Activated T-cell treated with anti-CD3 and anti-CD28 coated beads, Interleukin-2, amount 50 U/mL, for 24 hours (primary cell): ENCODE measurements at regions not wholly inside any gene's neighbourhood (a gene's known extent, or its start where the extent isn't known, plus 50 kb on each side); places are given as distances from the start of the nearest gene placed in this dataset.
"Not testable (repeated sequence)": the region's sequence is repeated elsewhere in the genome, so short reads cannot be mapped to it uniquely, and the experiment has no call there.

Experiments used
- DNase-seq: peaks from one replicate; pipeline ENCODE4 v3.0.0-alpha.2; 2020
- H3K27ac Mint-ChIP-seq: 2 replicates; pipeline ENCODE4 v1.8.0; 2020; ENCODE audit warnings: mild to moderate bottlenecking, mixed read lengths
- H3K27me3 Mint-ChIP-seq: 2 replicates; pipeline ENCODE4 v1.8.0; 2020; ENCODE audit warnings: mixed read lengths
- H3K36me3 Mint-ChIP-seq: 2 replicates; pipeline ENCODE4 v1.8.0; 2020; ENCODE audit warnings: low read depth, mixed read lengths
- H3K4me1 Mint-ChIP-seq: 2 replicates; pipeline ENCODE4 v1.8.0; 2020; ENCODE audit warnings: low read depth, mixed read lengths
- H3K4me3 Mint-ChIP-seq: 2 replicates; pipeline ENCODE4 v1.8.0; 2020; ENCODE audit warnings: mild to moderate bottlenecking, moderate library complexity, mixed read lengths
- H3K9me3 Mint-ChIP-seq: 2 replicates; pipeline ENCODE4 v1.8.0; 2020; ENCODE audit warnings: mixed read lengths

DNA sequence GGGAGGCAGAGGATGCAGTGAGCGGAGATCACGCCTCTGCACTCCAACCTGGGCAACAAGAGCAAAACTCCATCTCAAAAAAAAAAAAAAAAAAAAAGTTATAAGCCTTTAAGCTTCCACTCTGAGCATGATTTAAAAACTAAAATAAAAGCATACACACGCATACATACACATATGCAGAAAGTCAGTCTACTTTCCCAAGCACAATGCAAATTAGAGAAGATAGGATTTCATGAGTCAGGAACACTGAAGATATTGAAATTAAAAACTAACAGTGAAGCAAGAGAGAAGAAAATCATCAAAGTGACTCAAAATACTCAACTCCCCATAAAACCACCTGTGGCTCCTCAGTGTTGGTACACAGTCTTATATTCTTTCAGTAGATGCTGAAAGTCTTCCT lies 1009.5 kb upstream of the WWC1 start:
- no peaks in the 10 kb centered on the region for H3K36me3 Mint-ChIP-seq
- H3K4me1 Mint-ChIP-seq = no peaks in the 10 kb centered on the region

DNA sequence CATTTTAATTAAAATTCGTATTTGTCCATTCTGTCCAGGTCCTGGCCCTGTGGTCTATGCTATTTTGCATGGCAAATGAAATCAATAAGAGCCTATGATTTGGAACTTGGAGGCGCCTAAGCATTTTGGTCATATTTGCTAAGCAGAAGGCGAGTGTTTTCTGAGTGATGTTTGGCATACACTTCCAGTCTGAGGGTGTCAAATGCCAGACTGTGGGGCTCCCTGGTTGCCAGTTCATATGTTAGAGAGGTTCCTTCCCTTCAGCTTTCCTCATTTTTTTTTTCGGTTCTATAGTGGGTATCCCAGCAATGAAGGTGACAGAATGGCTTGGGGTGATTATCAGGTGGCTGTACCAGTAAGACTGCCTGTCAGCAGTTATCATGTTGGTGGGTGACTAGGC lies 1007.8 kb upstream of the WWC1 start:
- no peak overlapping the region for H3K27ac Mint-ChIP-seq
- H3K36me3 Mint-ChIP-seq = no peaks in the 10 kb centered on the region
- no peaks in the 10 kb centered on the region for H3K27me3 Mint-ChIP-seq
- peaks cover 2% of the 10 kb centered on the region for H3K9me3 Mint-ChIP-seq
- DNase-seq = no peak
- no peak overlapping the region for H3K4me3 Mint-ChIP-seq
- no peaks in the 10 kb centered on the region for H3K4me1 Mint-ChIP-seq

More for the DNA sequence above, 1009.5 kb upstream of the WWC1 start:
- no peak for DNase-seq
- Mint-ChIP-seq H3K9me3 (peaks cover 2% of the 10 kb centered on the region), H3K4me3 (no peak overlapping the region), H3K27me3 (no peaks in the 10 kb centered on the region), H3K27ac (no peak overlapping the region)

DNA sequence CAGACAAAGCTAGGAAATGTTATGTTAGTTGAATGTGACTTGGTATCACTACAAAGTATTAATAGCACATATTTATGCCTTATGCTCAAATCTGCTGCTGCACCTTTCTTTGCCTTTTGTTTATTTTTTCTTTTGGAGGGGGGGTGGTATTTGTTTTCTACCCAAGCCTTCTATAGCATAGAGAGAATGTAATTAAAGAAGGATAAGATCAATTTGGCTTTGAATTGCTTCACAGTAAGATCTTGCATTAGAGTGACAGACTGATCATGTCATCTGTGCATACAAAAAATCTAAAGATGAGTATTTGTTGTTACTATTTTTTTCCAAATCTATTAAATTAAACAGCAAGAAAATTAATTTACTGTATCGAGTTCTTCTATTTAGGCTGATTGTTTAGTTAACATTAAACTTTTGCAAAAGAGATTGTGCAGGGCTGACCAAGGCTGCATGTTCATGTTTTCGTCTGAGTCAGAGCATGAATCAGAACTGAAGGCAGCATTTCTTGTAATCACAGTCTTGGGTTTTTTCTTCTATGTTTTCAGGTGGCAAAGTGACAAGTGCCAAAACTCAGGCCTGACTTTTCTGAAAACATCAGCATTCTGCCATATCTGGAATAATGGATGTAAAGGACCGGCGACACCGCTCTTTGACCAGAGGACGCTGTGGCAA lies 1007.1 kb upstream of the WWC1 start:
- no peaks in the 10 kb centered on the region for H3K27me3 Mint-ChIP-seq
- no peak overlapping the region for H3K27ac Mint-ChIP-seq
- no peaks in the 10 kb centered on the region for H3K36me3 Mint-ChIP-seq
- H3K4me1 Mint-ChIP-seq = no peaks in the 10 kb centered on the region
- peaks cover 2% of the 10 kb centered on the region for H3K9me3 Mint-ChIP-seq
- no peak for DNase-seq
- no peak overlapping the region for H3K4me3 Mint-ChIP-seq

DNA sequence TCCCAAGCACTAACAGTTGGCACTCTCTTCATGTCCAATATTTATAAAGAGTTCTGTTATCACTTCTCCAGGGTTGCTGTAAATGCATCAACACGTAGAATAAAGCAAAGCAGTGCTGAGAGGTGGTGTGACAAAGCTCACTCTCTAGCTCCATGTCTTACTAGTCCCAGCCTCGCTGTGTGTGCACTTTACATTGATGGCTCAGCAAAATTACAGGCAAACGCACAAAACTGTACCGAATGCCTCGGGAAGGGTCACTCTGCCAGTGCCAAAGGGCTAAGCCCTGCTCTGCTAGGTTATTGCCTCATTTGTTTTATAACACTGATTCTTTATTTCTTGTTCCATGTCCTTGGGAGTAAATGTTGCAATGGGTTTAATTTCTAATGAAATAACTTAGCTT lies 1005.9 kb upstream of the WWC1 start:
- Mint-ChIP-seq H3K27me3 (no peaks in the 10 kb centered on the region), H3K4me3 (no peak overlapping the region), H3K36me3 (no peaks in the 10 kb centered on the region), H3K4me1 (no peaks in the 10 kb centered on the region), H3K27ac (no peak overlapping the region), H3K9me3 (no peaks in the 10 kb centered on the region)
- no peak for DNase-seq

DNA sequence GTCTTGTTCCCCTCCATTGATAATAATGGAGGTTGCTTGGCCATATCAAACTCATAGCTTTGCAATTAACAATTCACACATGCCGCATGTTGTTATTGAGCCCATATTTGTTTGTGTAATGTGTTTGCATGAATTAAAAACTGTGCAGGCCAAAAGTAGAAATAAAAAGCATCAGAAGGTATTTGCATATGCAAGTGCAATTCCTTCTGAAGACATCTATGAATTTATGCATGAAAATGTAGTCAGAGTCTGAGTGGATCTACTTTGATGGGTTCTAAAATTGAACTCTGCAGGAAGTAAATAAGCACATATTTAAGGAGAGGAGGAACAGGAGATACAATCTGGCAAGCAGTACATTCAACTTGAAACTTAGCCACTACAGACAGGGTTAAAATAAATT lies 1004.6 kb upstream of the WWC1 start:
- Mint-ChIP-seq H3K9me3 (no peaks in the 10 kb centered on the region), H3K4me3 (no peak overlapping the region), H3K27ac (no peak overlapping the region), H3K4me1 (no peaks in the 10 kb centered on the region), H3K27me3 (no peaks in the 10 kb centered on the region), H3K36me3 (no peaks in the 10 kb centered on the region)
- DNase-seq = no peak

DNA sequence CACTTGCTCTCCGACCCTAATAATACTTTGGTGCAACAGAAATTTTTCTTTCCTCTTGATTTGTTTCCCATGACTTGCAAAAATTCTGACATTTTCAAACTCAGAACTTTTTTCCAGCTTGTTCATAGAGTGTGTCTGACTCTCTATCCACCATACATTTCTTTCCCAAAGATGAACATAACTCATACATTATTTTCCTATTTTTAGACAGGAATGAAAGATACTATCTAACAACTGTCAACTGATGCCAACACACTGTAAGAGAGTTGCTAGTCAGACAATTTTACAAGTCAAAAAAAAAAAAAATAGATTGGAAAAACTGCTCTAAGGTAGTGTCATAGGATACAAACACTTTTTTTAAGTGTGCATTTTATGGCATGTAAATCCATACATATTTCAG lies 1001.0 kb upstream of the WWC1 start:
- no peaks in the 10 kb centered on the region for H3K4me1 Mint-ChIP-seq
- H3K27me3 Mint-ChIP-seq = no peaks in the 10 kb centered on the region
- no peaks in the 10 kb centered on the region for H3K36me3 Mint-ChIP-seq
- no peak for DNase-seq
- peaks cover 3% of the 10 kb centered on the region for H3K9me3 Mint-ChIP-seq
- no peak overlapping the region for H3K4me3 Mint-ChIP-seq
- H3K27ac Mint-ChIP-seq = no peak overlapping the region

DNA sequence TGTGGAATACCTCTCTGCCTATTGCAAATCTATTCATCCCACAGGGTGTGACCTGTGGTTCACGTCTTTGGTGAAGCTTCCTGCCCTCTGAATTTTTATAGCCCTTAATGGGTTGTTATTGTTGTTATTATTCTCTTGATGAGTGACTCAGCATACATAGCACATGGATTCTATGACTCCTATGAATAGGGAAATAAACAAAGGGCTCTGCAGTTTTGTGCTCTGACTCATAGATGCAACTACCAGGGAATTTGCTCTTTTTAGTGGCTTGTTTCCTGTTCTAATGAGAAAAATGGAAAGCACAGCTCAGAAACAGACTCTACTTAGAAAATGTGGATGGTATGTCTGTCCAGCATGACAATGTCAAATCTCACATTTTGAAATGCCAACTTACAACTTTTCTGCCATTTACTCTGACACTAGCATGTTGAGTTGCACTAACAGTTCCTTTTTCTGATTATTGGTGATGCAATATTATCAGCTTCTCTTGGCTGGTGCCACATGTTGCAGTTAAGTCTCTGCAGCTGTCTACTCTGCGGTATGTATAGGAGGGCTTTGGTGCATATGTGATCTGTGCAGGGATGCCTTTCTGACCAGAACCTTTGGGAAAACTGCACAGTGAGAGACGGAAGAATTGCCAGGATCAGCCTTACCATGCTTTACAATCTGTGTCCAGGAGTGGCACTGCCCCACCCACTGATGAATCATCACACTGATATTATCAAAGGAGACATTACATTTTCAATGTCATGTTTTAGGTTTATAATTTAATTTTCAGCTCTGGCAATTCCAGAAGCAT lies 996.4 kb upstream of the WWC1 start:
- H3K4me1 Mint-ChIP-seq = no peaks in the 10 kb centered on the region
- H3K27me3 Mint-ChIP-seq = no peaks in the 10 kb centered on the region
- H3K4me3 Mint-ChIP-seq = no peak overlapping the region
- no peaks in the 10 kb centered on the region for H3K36me3 Mint-ChIP-seq
- DNase-seq = no peak
- H3K27ac Mint-ChIP-seq = no peak overlapping the region
- peaks cover 6% of the 10 kb centered on the region for H3K9me3 Mint-ChIP-seq

DNA sequence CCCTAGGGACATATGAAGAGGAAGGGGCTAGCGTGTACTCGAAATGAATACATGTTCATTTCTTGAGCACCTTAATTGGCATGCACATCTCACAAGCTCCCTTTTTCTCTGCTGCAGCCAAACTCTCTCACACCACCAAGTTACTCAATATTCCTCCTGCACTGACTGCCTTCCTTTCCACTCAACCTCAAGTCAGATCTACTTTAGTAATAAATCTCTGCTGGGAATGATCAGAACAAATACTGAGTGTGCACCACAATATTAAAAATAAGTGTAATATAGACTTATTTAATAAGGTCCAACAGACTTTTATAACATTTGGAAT lies 995.8 kb upstream of the WWC1 start:
- Mint-ChIP-seq H3K4me3 (no peak overlapping the region), H3K9me3 (peaks cover 6% of the 10 kb centered on the region), H3K36me3 (no peaks in the 10 kb centered on the region), H3K27ac (no peak overlapping the region), H3K27me3 (no peaks in the 10 kb centered on the region), H3K4me1 (no peaks in the 10 kb centered on the region)
- DNase-seq = no peak

DNA sequence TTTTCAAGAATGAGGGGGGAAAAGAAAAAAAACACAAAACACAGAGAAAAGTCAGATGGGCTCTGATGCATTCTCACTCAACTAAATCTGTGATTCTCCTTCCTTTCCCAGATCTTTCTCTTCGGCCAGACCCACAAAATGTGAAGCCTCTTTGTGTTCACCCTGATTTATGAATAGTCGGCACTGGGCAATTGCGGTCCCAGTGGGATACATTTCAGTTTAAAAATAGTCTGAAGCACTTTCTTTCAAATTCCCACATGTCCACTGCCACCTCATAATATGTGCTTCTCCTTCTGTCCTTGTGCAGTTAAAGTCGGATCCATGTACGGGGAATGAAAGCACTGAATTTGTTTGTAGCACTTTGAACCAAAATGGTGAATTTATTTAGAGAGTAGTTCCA lies 995.4 kb upstream of the WWC1 start:
- Mint-ChIP-seq H3K4me3 (no peak overlapping the region), H3K27me3 (no peaks in the 10 kb centered on the region), H3K9me3 (peaks cover 6% of the 10 kb centered on the region), H3K27ac (no peak overlapping the region), H3K36me3 (no peaks in the 10 kb centered on the region), H3K4me1 (no peaks in the 10 kb centered on the region)
- DNase-seq = no peak

DNA sequence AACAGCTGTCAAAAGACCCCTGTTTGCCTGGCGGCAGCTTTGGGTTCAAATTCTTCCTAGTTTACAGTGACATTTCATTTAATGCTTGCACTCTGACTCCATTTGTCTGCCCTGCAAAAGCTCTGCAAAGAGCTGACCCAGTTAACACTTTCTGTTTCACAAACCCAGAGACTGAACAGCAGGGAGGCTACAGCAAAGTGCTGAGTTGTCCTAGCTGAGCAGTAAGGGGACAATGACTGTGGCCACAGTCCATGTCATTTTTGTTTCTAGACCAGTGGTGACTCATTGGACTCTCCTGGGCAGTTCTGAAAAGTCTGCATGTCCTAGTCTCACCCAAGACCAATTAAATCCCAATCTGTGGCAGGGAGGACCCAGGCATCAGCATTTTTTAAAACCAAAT lies 994.8 kb upstream of the WWC1 start:
- Mint-ChIP-seq H3K9me3 (peaks cover 6% of the 10 kb centered on the region), H3K4me3 (no peak overlapping the region), H3K27me3 (no peaks in the 10 kb centered on the region), H3K36me3 (no peaks in the 10 kb centered on the region), H3K4me1 (no peaks in the 10 kb centered on the region), H3K27ac (no peak overlapping the region)
- no peak for DNase-seq

DNA sequence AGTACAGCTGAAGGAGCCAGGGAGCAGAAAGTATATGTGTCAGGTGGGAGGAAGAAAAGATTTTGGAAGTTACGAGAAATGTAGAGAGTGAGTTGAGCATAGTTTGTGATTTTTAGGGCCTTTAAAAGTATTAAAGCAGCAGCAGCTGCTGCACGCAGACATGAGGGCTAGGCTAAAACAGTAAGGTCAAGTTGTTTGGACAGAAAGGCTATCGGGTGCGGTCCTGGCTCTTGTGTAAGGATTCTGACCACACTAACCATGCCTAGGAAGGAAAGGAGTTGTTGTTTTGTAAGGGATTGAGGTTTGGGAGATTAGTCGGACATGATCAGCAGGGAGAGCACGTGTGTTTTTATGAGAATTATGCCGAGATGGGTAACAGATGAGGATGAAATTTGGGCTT lies 991.6 kb upstream of the WWC1 start:
- not testable (repeated sequence) for H3K36me3 Mint-ChIP-seq, H3K27ac Mint-ChIP-seq, H3K4me3 Mint-ChIP-seq, DNase-seq, H3K9me3 Mint-ChIP-seq, H3K27me3 Mint-ChIP-seq, H3K4me1 Mint-ChIP-seq

DNA sequence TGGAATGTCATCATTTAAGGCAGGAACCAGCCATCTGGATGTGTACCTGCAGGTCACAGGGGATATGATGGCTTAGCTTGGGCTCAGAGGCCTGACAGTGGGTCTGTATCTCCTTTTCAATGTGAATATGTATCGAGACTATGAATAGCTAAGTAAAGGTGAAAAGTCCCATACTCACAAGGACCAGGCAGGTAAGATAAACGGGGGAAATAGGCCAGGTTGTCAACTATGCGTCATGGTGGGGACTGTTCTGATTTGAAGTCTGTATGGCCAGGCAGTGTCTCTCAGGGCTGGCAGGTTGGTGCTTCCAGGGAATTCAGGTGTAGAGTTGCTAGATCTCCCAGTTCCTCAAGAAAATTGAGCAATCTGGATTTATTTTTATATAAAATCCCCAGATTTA lies 987.9 kb upstream of the WWC1 start:
- Mint-ChIP-seq H3K36me3 (no peaks in the 10 kb centered on the region), H3K4me1 (no peaks in the 10 kb centered on the region), H3K27me3 (no peaks in the 10 kb centered on the region), H3K9me3 (peaks cover 6% of the 10 kb centered on the region), H3K4me3 (no peak overlapping the region), H3K27ac (no peak overlapping the region)
- DNase-seq = no peak

DNA sequence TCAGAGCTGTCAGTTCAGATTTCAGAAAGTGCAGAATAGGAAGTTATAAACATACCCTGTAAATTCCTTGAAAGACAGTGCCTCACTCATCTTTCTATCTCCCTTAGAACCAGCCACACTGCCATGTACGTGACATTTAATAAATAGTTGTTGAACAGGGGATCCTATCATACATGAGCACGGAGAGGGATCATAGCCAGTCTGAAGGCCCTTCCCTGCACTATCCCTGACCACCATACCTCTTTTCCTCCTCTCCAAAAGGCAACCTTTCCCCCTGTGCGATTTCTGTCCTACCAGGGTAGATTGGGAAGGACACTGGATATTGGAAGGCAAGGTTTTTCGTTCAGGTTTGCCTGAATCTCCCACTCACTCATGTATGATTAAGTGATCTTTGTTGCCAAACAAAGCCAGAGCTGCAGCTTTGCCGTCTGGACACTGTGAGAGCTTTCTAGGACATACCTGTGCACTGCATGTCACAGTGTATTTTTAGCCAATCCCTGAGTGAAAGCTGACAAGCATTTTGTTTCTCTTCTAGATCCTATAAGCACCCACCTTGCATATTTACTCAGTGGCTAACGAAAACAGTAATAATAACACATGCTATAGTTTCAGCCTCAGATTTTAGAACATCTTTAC lies 986.5 kb upstream of the WWC1 start:
- Mint-ChIP-seq H3K4me1 (no peaks in the 10 kb centered on the region), H3K9me3 (peaks cover 9% of the 10 kb centered on the region), H3K27me3 (no peaks in the 10 kb centered on the region)

DNA sequence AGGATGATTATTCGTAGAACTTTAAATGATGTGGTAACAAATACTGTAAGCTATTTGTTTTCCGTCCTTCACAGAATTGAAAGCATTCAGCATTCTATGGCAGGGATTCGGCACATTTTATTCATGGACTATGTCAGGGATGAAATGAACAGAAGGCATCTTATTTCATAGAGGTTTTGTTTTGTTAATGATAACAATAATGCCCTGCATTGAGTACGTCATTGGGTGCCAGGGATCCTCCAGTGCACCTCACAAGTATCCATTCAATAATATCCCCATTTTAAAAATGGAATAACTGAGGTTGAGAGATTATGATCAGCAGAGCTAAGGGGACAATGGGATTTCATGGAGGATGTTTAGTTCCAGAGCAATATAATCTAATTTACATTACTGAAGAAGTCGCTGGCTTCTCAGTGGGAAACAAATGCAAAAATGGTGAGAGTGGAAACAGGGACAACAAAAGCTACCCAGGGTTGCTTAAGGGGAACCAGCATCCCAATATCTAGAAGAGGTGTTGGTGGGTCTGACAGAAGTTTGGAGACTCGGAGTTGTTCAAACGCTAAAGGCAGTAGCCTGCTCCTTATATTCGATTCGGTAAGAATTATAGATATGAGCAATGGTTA lies 985.7 kb upstream of the WWC1 start:
- Mint-ChIP-seq H3K9me3 (peaks cover 9% of the 10 kb centered on the region), H3K27me3 (no peaks in the 10 kb centered on the region), H3K36me3 (no peaks in the 10 kb centered on the region), H3K27ac (no peak overlapping the region), H3K4me3 (no peak overlapping the region), H3K4me1 (no peaks in the 10 kb centered on the region)
- DNase-seq = no peak

More for the DNA sequence above, 986.5 kb upstream of the WWC1 start:
- DNase-seq = no peak
- H3K36me3 Mint-ChIP-seq = no peaks in the 10 kb centered on the region
- no peak overlapping the region for H3K4me3 Mint-ChIP-seq
- no peak overlapping the region for H3K27ac Mint-ChIP-seq

DNA sequence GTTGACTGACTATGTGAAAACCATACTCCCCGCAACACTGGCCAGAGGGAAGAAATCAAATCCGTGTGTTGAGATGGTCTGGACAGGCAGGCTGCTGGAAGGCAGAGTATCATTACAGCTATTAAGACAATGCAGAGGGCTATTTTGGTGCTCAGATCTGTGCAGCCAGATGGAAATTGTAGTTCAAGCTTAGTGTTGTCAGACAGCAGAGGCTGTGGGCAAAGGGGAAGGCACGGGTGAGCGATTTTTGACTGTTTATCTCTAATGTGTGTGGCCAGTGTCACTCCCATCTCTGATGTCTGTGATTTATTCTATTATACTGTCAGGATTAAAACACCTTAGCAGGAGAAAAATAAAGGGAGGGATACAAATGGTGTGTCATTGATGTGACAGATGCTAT lies 984.4 kb upstream of the WWC1 start:
- Mint-ChIP-seq H3K27me3 (no peaks in the 10 kb centered on the region), H3K4me3 (no peak overlapping the region), H3K27ac (no peak overlapping the region), H3K36me3 (no peaks in the 10 kb centered on the region), H3K9me3 (peaks cover 6% of the 10 kb centered on the region), H3K4me1 (no peaks in the 10 kb centered on the region)
- DNase-seq = no peak
